ENCODE measurements at regions not wholly inside any gene's neighbourhood (a gene's known extent, or its start where the extent isn't known, plus 50 kb on each side); places are given as distances from the start of the nearest gene placed in this dataset.

GRCh38 chr16:86018487-86018886, 119.5 kb downstream of the IRF8 start:
- Histone ChIP-seq H3K79me2 (ENCODE audit: control insufficient read depth, low read length) (no peaks in the 10 kb centered on the region), H3K4me2 (ENCODE audit: low read length) (0 out of 2 replicates have a peak overlapping the region, but pooled peaks have one; percentile 11), H3K27ac (ENCODE audit: low read depth, low read length) (no peak overlapping the region), H3K9me3 (ENCODE audit: control insufficient read depth, insufficient read depth, low read length) (peaks cover 22% of the 10 kb centered on the region), H3F3A (ENCODE audit: control insufficient read depth, insufficient read depth) (no peaks in the 10 kb centered on the region), H3K36me3 (ENCODE audit: control insufficient read depth, low read length) (no peaks in the 10 kb centered on the region), H3K4me1 (ENCODE audit: control insufficient read depth, low read length) (peaks cover 28% of the 10 kb centered on the region), H3K27me3 (ENCODE audit: control insufficient read depth, low read length) (peaks cover 9% of the 10 kb centered on the region), H3K9me2 (replicated peaks; ENCODE audit: control insufficient read depth, low read length) (no peaks in the 10 kb centered on the region), H3K4me3 (ENCODE audit: low read length) (no peak overlapping the region), H4K20me1 (ENCODE audit: control insufficient read depth, insufficient read depth, low read depth, low read length) (no peaks in the 10 kb centered on the region)
- TF ChIP-seq EZH2phosphoT487 (IDR thresholded peaks at IDR 0.05; ENCODE audit: borderline replicate concordance, low read length) (no peak), CTCF (IDR thresholded peaks at IDR 0.05; ENCODE audit: low read depth, low read length, poor library complexity, severe bottlenecking) (no peak)

- H3K27ac ChIP-seq (ENCODE audit: low read depth, low read length), result no peak overlapping the region
- no peaks in the 10 kb centered on the region for H3K36me3 ChIP-seq (ENCODE audit: control insufficient read depth, low read length)
- peaks cover 9% of the 10 kb centered on the region for H3K27me3 ChIP-seq (ENCODE audit: control insufficient read depth, low read length)
- no peak overlapping the region for H3K4me3 ChIP-seq (ENCODE audit: low read length)
- H3K79me2 ChIP-seq (ENCODE audit: control insufficient read depth, low read length), result no peaks in the 10 kb centered on the region
- H4K20me1 ChIP-seq (ENCODE audit: control insufficient read depth, insufficient read depth, low read depth, low read length), result no peaks in the 10 kb centered on the region
- H3F3A ChIP-seq (ENCODE audit: control insufficient read depth, insufficient read depth), result no peaks in the 10 kb centered on the region
- H3K9me3 ChIP-seq (ENCODE audit: control insufficient read depth, insufficient read depth, low read length), result peaks cover 26% of the 10 kb centered on the region
- no peak overlapping the region for H3K4me2 ChIP-seq (ENCODE audit: low read length)
- H3K9me2 ChIP-seq (replicated peaks; ENCODE audit: control insufficient read depth, low read length), result no peaks in the 10 kb centered on the region
- H3K4me1 ChIP-seq (ENCODE audit: control insufficient read depth, low read length), result peaks cover 28% of the 10 kb centered on the region
- TF ChIP-seq CTCF (IDR thresholded peaks at IDR 0.05; ENCODE audit: low read depth, low read length, poor library complexity, severe bottlenecking) (no peak), EZH2phosphoT487 (IDR thresholded peaks at IDR 0.05; ENCODE audit: borderline replicate concordance, low read length) (no peak)
These were observed 120.0 kb downstream of the IRF8 start for GRCh38 chr16:86018941-86019340.

- H3K4me3 ChIP-seq (ENCODE audit: low read length), result no peak overlapping the region
- TF ChIP-seq CTCF (IDR thresholded peaks at IDR 0.05; ENCODE audit: low read depth, low read length, poor library complexity, severe bottlenecking) (peak; percentile 49), EZH2phosphoT487 (IDR thresholded peaks at IDR 0.05; ENCODE audit: borderline replicate concordance, low read length) (no peak)
- peaks cover 28% of the 10 kb centered on the region for H3K9me3 ChIP-seq (ENCODE audit: control insufficient read depth, insufficient read depth, low read length)
- H3K4me2 ChIP-seq (ENCODE audit: low read length), result no peak overlapping the region
- H3K79me2 ChIP-seq (ENCODE audit: control insufficient read depth, low read length), result no peaks in the 10 kb centered on the region
- H3F3A ChIP-seq (ENCODE audit: control insufficient read depth, insufficient read depth), result no peaks in the 10 kb centered on the region
- no peaks in the 10 kb centered on the region for H3K36me3 ChIP-seq (ENCODE audit: control insufficient read depth, low read length)
- no peaks in the 10 kb centered on the region for H3K9me2 ChIP-seq (replicated peaks; ENCODE audit: control insufficient read depth, low read length)
- H3K27ac ChIP-seq (ENCODE audit: low read depth, low read length), result no peak overlapping the region
- peaks cover 28% of the 10 kb centered on the region for H3K4me1 ChIP-seq (ENCODE audit: control insufficient read depth, low read length)
- H3K27me3 ChIP-seq (ENCODE audit: control insufficient read depth, low read length), result peaks cover 9% of the 10 kb centered on the region
- no peaks in the 10 kb centered on the region for H4K20me1 ChIP-seq (ENCODE audit: control insufficient read depth, insufficient read depth, low read depth, low read length)
These were observed 120.6 kb downstream of the IRF8 start for GRCh38 chr16:86019446-86020047.

Measured in DOHH2 (cell line).